HUDEP-2 (cell line): ENCODE measurements at regions not wholly inside any gene's neighbourhood (a gene's known extent, or its start where the extent isn't known, plus 50 kb on each side); places are given as distances from the start of the nearest gene placed in this dataset.
"Not testable (repeated sequence)": the region's sequence is repeated elsewhere in the genome, so short reads cannot be mapped to it uniquely, and the experiment has no call there.

Experiments used
- DNase-seq, 76 experiments: peaks; one replicate each; lab custom pipeline; 2025; ENCODE audit not compliant: unreplicated experiment in 76 of 76; lab: John Stamatoyannopoulos, UW

GRCh38 chr12:34606749-34607519 is 584.6 kb downstream of the ALG10 start:
- DNase-seq = no peak

- no peak for DNase-seq
These were observed 585.4 kb downstream of the ALG10 start for GRCh38 chr12:34607520-34608195.

GRCh38 chr12:34613988-34614387 is 591.7 kb downstream of the ALG10 start:
- DNase-seq = not testable (repeated sequence)

GRCh38 chr12:34625116-34625515 is 602.8 kb downstream of the ALG10 start:
- peak in 10 of 76 experiments; percentile 0 to 42 (median 10) for DNase-seq

- no peak for DNase-seq
These were observed 604.3 kb downstream of the ALG10 start for GRCh38 chr12:34626363-34627157.
